GM10266 (cell line): ENCODE measurements at regions not wholly inside any gene's neighbourhood (a gene's known extent, or its start where the extent isn't known, plus 50 kb on each side); places are given as distances from the start of the nearest gene placed in this dataset.

Source experiments
- DNase-seq: peaks from one replicate; pipeline ENCODE4 v3.0.0; 2012; ENCODE audit errors: extremely low spot score
- CTCF ChIP-seq: IDR thresholded peaks from 2 replicates; pipeline ENCODE4 v1.5.1; 2012; ENCODE audit warnings: mild to moderate bottlenecking, low read depth; ENCODE audit not compliant: control insufficient read depth, insufficient read depth; ENCODE audit errors: missing control alignments

DNA sequence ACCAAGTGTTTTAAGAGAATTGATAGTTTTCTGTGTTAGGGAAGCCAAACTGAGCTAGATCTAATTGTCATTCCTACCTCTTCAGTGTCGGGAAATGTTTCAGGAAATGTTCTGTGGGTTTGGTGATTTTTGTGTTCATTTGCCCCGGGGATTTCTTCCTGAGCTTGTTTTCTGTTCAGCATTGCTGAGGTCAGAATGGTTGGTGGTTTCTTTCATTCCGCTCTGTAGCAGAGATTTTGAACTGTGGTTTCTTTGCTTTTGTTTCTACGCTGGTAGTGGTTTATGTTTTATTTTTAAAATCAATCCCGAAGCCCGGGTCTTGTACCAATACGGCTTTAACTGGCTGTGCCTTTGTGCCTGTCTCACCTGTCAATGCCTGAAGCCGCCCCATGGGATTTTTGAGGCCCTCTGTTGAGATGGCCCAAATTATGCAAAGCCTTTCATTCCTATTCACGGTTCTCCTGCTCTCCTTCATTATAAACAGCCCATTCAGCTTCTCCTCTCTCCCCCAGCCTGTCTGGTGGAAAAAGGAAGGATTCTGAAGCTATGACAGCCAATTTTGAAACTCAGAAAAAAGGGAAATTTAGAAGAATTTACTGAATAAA, 417.2 kb upstream of the KAZN start:
- TF ChIP-seq CTCF, result no peak
- DNase-seq, result no peak

DNA sequence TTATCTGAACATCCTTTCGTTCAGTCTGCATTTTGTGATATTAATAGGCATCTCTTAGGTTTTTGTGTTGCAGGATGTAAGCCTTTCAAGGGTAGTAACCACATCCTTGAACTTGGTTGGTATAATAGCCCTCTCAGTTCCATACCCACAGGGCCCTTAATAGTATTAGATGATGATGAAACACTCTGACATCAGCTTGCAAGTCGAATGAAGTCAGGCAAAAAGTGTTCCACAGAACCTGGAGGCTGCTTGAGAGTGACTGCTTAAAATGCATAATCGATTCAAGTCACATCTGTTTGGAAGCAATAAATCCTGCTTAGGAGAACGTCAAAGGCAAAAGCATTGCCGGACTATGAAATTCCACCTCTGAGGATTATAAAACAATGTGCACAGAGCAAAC, 415.6 kb upstream of the KAZN start:
- no peak for DNase-seq
- TF ChIP-seq CTCF, result no peak

DNA sequence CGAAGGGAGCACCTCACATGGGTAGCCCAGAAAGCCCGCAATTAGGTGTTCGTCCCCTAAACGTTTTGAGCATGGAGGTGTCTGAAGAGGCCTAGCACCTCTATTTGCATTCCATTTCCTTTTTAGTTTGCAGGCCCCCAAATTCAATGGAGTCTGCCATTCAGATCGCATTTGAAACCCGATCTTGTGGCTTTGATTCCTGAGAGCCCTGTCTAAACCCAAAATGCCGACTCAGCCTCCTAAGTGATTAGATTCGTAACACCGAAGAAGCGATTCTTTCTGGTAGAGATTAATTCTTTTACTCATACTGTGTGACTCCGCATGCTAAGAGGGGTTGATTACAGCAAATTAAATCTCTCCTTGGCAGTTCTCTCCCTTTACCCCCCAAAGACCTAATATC, 415.2 kb upstream of the KAZN start:
- TF ChIP-seq CTCF, result no peak
- no peak for DNase-seq

DNA sequence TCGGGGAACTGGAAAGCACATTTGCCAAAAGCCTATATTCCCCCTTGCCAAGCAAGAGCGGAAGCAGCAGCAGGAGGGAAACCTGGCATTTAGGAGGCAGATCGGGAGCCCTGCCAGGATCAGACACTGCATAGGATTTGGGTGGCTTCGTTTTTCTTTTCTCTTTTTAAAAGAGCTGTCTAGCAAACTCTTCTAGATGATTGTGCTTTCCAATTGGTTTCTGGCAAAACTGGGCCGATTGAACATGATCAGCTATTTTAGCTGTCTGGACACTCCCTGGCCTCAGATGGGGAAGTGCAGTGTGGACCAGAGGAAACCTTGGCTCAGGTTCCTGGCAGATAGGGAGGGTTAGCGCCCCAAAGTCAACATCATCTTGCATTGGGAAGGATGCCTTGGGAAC, 414.0 kb upstream of the KAZN start:
- DNase-seq, result no peak
- no peak for TF ChIP-seq CTCF

DNA sequence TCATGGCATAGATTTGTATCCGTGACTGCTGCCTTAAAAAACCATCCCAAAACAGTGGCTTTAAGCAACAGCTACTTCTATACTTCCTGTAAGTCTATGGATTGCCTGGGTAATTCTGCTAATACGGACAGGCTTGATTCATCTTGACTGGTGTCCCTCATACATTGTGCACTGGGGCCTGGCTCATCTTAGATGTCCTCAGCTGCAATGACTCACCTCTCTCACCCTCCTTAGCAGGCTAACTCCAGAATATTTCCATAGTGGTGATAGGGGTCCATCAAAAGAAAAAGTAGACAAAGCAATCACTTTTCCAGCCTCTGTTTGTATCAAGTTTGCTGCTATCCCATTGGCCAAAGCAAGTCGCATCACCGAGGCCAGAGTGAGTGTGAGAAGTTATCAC, 409.1 kb upstream of the KAZN start:
- no peak for TF ChIP-seq CTCF
- DNase-seq, result no peak

- TF ChIP-seq CTCF, result no peak
- DNase-seq, result no peak
Measured at GRCh38 chr1:14190508-14190907, 408.0 kb upstream of the KAZN start.

DNA sequence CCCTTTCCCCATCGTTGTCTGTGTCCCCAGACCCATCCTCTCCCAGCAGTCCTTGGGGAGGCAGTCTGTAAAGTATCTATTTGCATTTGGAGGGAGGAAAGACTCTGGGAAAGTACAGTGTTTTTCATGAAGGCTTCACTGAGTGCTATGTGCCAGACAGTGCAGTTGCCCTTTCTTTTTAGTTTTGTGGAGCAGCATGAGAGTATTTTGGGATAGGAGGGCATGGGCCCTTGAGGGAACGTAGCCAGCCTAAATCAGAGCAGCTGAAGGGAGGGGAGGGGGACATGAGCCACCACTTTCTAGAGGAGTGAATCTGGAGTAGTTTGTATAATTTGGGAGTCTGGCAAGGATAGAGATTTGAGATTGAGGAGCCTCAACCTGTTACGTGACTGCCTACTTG, 404.0 kb upstream of the KAZN start:
- no peak for DNase-seq
- no peak for TF ChIP-seq CTCF
